ENCODE measurements at regions not wholly inside any gene's neighbourhood (a gene's known extent, or its start where the extent isn't known, plus 50 kb on each side); places are given as distances from the start of the nearest gene placed in this dataset.

- TF ChIP-seq CTCF (IDR thresholded peaks at IDR 0.05) (no peak), POLR2A (IDR thresholded peaks at IDR 0.05) (no peak)
Observed at GRCh38 chr9:79962150-79962549, 390.4 kb downstream of the TLE4 start.
